Brain pericyte (primary cell): ENCODE measurements at regions not wholly inside any gene's neighbourhood (a gene's known extent, or its start where the extent isn't known, plus 50 kb on each side); places are given as distances from the start of the nearest gene placed in this dataset.
"Not testable (repeated sequence)": the region's sequence is repeated elsewhere in the genome, so short reads cannot be mapped to it uniquely, and the experiment has no call there.

Experiments
- DNase-seq: peaks from one replicate; pipeline ENCODE4 v3.0.0-alpha.2; 2012; ENCODE audit warnings: low read depth, low spot score

GRCh38 chr5:112026879-112027278, 269.9 kb upstream of the NREP start:
- DNase-seq, result not testable (repeated sequence)

DNA sequence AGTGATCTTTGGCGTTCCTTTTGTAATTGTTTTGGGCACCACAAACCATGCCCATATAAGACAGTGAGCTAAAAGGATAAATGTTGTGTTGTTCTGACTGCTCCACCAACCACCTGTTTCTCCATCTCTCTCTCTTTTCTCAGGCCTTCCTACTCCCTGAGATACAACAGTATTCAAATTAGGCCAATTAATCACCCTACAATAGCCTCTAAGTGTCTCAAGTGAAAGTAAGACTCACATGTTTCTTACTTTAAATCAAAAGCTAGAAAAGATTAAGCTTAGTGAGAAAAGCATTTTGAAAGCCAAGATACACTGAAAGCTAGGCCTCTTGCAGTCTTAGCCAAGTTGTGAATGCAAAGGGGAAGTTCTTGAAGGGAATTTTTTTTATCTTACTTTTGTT, 268.8 kb upstream of the NREP start:
- no peak for DNase-seq

- peak; percentile 43 for DNase-seq
Measured at GRCh38 chr5:112024769-112025168, 267.8 kb upstream of the NREP start.

DNA sequence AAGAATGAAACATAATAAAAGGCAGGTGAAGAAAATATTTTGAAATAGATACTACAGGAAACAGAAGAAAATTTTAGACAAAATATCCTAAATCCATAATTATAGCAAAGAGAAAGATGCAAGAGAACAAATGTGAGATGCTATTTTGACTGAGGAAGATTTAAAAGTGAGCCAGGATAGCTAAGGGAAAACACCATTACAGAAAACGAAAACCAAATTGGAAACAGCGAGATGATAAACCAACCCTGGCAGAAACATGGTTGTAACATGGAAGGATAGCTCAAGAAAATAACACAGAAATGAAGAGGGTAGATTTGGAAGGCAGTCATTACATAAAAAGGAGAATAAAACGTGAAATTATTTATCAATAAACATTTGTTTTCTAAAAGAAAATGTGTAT, 267.2 kb upstream of the NREP start:
- no peak for DNase-seq

- no peak for DNase-seq
Measured at GRCh38 chr5:112023766-112024165, 266.8 kb upstream of the NREP start.

GRCh38 chr5:112018846-112019245, 261.9 kb upstream of the NREP start:
- no peak for DNase-seq

DNA sequence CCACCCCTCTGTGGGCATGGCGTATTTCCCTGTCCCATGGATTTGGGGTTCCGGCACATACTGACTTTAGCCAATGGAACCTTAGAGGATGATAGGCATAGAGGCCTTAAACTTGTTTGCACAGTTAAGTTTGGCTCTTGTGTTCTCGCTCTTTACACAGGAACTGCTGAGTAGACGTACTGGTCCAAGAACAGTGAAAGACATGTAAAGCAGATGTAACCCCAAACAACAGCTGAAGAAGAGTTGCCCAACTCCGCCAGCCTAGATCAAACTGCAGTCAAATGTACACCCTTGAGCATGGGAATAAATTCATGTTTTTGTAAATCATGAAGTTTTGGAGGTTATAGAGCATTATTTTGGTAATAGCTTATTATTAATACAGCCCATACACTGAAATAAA, 260.0 kb upstream of the NREP start:
- no peak for DNase-seq

DNA sequence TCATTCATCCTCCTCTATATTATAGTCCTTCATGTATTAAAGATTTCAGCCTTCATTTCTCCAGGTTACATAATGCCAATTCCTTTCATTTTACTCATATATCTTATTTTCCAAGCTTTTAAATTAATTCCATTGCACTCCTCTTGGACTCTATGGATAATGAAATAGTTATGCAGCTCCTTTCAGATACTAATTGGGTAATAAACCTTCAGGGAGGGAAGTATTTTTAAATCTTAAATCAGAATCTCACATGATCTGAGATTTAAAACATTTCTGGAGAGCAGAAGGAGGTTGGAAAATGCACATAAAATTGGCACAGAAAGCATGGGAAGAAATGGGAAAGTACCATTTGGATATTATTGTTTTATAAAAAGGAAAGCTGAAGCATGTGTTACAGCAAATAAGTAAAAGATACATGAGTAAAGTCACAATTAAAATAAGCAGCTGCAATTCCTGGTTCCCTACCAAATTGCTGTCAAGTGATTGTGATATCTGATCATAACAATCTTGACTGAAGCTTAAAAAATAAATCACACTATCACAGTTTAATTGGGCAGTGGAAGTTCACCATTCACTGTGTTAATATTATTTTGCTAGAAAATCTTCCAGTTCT, 257.9 kb upstream of the NREP start:
- DNase-seq, result no peak

GRCh38 chr5:112013660-112014059, 256.7 kb upstream of the NREP start:
- no peak for DNase-seq

DNA sequence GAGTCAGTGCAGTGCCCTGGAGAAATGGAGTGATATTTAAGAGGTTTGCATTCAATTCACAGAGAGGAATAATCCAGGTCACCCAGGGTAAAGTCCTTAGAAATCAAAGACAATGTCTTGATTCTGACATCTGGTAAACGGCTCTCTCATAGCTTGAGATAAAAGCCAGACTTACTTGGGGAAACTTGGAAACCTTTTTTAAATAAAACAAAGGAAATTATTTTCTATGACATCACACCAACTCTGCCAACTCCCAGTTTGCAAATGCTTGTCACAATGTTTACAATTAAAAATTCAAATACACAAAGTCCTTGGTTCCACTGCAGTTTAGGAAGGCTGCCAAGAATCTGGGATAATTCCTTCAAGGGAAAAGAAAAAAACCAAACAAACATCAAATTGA, 255.1 kb upstream of the NREP start:
- no peak for DNase-seq

GRCh38 chr5:112010475-112010874, 253.5 kb upstream of the NREP start:
- DNase-seq, result no peak

DNA sequence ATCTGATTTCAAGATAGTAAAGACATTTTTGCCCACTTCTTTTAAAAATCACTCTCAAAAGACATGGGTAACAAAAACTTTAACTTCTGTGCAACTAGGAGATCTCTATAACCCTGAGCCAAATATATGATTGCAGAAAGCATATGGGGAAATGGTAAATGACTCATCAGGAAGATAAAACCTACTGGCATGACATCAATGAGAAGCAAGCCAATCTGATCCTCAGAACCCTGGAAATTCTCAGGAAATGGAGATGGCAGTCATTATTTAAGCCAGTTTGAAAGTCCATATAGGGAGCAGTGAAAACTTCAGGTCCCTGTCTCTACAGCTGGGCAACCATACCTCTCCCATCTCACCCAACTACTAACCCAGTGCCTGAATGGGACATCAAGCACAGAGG, 249.7 kb upstream of the NREP start:
- no peak for DNase-seq

- peak; percentile 33 for DNase-seq
Measured at GRCh38 chr5:112005623-112005930, 248.6 kb upstream of the NREP start.

DNA sequence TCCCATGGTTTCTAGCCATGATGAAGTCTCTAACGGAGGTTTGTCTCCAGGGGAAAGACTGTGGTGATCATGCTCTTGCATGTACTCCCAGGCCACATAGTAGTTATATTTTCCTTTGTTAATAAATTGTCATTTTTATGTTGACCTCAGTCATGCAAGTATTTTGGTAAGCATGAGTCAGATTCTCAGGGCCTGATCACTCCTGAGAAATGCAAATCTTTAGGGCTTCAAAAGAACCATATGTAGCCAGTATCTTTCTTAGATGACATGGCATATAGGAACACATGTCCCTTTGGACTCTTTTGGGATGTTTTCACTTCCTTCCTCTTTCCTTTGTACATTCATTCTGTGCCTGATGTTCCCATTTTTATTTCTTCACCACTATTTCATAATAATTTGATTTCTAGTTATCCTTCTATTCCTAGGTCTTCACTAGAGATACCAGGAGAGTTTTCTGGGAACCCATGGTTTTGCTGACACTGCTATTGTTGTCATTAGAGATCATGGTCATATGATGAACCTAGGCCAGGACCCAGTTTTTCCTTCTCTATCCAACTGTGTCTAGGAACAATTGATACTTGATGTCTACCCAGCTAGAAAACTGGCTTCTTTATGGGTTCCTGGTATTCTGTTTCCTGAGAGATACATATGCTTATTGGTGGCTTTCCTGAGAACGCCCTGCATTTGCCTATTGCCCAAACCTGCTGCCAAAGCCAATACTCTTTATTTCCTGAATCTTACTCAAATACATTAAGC, 248.1 kb upstream of the NREP start:
- no peak for DNase-seq

DNA sequence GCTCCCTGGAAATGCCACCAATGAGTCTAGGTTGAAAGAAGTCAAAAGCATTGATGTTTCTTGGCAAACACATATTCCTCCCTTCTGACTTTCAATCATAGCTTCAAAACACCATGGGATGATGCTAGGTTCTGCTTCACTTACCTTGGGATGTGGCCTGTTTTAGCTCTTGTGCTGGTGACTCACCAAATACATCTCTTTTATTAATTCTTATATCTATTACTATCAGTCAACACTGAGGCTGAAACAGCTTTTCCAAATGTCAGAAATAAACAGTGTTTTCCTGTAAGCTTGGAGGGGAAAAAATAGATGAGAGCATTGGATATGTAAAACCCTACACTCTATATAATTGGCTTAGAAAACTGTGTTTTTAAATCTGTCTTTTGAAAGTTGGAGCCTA, 245.4 kb upstream of the NREP start:
- DNase-seq, result no peak

DNA sequence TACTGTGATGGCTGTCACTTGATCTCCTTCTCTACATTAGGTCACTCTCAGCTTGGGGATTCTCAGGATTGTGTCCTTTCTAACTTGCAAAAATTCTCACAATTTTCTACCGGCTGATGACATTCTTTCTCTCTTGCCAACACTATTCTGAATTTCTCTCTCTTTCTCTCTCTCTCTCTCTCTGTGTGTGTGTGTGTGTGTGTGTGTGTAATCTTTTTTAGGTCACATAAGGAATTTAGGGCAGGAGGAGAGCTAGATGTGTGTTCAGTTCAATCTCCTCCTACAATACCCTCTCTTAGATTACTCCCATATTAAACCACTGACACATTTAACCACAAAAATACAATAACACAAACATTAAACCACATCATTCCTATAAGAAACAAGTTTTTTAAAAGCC, 242.3 kb upstream of the NREP start:
- no peak for DNase-seq

DNA sequence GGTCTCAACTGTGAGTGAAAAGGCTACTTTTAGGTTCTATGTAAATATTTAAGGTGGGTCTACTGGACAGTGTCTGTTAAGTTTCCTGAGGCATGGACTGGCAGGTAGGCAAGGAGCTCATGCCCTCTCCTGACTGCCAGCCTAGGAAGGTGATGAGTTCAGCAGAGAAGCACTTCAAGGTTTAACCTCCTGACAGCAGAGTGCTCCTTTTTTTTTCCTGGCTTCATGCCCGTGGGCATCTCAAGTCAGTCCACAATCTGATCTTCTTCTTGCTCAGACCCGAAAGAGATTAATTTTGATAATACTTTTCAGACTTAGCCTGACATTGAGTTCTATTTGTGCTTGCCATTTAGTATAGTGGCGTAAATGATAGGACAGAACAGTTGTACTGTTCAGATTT, 241.9 kb upstream of the NREP start:
- DNase-seq, result no peak

DNA sequence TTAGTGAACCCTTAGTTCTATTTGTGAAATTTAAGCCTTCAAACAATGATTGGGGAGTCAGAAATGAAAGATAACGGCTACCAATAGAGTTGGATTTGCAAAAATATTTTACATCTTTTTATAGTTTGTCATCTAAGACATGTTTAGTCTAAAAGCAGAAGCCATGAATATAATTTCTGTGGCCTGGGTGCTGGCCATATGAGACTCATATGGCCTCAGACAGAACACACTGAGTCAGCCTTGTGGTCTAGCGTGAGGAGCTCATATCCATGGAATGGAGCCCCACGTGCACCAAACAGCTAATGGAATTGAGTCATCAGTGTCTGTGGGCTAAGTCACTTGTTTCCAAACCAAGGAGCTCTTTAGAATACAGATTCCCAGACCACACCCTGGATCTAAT, 240.7 kb upstream of the NREP start:
- DNase-seq, result peak; percentile 65

DNA sequence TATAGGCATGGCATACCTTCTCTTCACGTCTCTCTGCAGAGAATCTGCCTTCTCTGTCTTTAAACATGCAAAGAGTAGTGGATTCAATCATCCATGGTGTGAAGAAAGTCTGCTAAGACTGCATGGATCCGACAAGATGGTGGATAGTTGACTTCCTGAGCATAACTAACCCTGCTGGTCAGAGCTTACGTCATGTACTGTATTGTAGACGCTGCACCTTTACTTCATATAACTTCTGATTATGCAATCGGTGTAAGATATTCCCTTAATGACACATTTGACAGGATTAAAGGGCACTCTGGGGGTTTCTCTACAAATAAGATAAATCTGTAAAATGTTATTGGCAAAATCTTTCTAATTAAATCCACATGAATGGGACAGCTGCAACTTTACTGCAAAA, 240.3 kb upstream of the NREP start:
- DNase-seq, result no peak

DNA sequence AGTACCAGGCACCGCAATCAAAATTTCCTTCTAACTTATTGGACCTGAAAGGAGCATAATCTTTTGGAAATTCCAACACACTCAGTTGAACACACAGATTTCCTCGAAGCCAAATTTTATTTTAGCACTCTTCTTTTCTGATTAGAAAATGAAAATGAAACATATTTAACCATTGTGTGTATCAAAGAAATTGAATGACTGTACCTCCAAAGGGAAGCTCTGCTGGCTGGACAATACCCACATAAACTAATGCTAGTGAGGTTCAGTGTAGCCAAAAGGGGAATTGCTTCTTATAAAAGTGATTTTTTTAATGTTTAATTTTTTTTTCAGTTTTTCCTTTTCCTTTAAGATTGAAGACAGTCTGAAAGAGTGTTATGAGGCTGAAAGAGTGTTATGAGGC, 239.6 kb upstream of the NREP start:
- no peak for DNase-seq

DNA sequence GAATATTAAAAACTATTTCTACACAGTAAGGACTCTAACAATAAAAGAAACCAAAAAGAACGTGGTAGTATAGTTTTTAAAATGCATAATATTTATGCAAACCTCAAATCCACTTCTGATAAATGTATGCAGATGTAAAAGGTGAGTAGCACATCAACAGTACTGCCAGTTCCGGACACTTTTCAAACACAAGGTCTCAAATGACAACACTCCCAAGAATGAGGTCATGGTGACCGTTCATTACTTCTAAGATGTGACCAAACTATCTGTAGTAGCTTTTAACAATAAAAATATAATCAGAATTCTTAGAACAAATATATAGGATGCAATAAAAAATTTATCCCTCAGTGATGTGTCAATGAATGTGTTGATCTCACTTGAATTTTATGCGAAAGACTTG, 238.7 kb upstream of the NREP start:
- no peak for DNase-seq

- DNase-seq, result no peak
Measured at GRCh38 chr5:111993242-111993641, 236.2 kb upstream of the NREP start.

GRCh38 chr5:111984044-111984443, 227.1 kb upstream of the NREP start:
- DNase-seq, result peak; percentile 66

DNA sequence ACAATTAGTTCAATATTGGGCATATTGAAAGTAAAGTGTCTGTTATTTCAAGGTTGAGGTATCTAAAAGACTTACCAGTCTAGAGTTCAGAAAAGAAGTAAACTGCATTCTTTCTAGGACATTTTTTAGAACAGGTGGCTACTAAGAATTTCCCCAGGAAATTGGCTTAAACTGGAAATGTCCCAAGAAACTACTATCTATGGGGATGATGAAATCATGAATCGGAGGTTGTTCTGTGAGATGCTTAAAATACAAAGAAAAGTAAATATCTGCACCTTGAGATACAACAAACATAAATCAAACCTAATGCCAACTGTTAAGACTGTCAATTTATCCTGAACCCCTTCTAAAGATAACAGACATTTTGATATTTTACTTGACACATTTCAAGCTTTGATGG, 226.5 kb upstream of the NREP start:
- DNase-seq, result no peak
